A673 (cell line): ENCODE measurements at regions not wholly inside any gene's neighbourhood (a gene's known extent, or its start where the extent isn't known, plus 50 kb on each side); places are given as distances from the start of the nearest gene placed in this dataset.
"Not testable (repeated sequence)": the region's sequence is repeated elsewhere in the genome, so short reads cannot be mapped to it uniquely, and the experiment has no call there.

Experiments used
- EZH2 ChIP-seq: fragments of 200-600 bp; sonication (generic); IDR thresholded peaks from 2 replicates; pipeline ENCODE4 v1.6.1; 2017; ENCODE audit warnings: borderline replicate concordance, low read depth, mild to moderate bottlenecking, mixed read lengths, antibody characterized with exemption, low read length; ENCODE audit not compliant: poor library complexity, severe bottlenecking
- TF ChIP-seq, protein P1 (sequence below): fragments of 300-800, 200-600 bp; sonication (generic); conservative IDR thresholded peaks from 2 replicates; pipeline ENCODE4 v1.5.1; 2017; ENCODE audit warnings: low read depth, mild to moderate bottlenecking, antibody characterized with exemption, low read length, moderate library complexity, mixed read lengths

DNA sequence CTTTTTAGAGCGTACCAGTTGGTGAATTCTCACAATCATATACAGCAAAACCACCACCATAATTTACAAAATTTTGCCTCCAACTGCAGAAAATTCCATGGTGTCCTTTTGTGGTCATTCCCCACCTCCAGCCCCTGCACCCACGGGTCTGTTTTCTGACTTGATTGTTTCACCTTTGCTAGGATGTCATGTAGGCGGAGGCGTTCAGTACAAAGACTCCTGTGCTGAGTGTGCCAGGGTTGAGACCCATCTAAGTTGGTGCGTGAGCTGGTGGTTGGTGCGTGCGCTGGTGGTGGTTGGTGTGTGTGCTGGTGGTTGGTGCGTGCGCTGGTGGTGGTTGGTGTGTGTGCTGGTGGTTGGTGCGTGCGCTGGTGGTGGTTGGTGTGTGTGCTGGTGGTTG, 162.0 kb upstream of the GSE1 start:
- TF ChIP-seq, protein P1, sequence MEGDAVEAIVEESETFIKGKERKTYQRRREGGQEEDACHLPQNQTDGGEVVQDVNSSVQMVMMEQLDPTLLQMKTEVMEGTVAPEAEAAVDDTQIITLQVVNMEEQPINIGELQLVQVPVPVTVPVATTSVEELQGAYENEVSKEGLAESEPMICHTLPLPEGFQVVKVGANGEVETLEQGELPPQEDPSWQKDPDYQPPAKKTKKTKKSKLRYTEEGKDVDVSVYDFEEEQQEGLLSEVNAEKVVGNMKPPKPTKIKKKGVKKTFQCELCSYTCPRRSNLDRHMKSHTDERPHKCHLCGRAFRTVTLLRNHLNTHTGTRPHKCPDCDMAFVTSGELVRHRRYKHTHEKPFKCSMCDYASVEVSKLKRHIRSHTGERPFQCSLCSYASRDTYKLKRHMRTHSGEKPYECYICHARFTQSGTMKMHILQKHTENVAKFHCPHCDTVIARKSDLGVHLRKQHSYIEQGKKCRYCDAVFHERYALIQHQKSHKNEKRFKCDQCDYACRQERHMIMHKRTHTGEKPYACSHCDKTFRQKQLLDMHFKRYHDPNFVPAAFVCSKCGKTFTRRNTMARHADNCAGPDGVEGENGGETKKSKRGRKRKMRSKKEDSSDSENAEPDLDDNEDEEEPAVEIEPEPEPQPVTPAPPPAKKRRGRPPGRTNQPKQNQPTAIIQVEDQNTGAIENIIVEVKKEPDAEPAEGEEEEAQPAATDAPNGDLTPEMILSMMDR, result not testable (repeated sequence)
- not testable (repeated sequence) for TF ChIP-seq EZH2
